Mesendoderm (in vitro differentiated cells): ENCODE measurements at regions not wholly inside any gene's neighbourhood (a gene's known extent, or its start where the extent isn't known, plus 50 kb on each side); places are given as distances from the start of the nearest gene placed in this dataset.
A peak's percentile ranks its signal among the peaks of the same experiment; 100 is the strongest.

Source experiments
- DNase-seq: peaks from one replicate; pipeline ENCODE4 v3.0.0; 2013
- H2AK5ac ChIP-seq: 2 replicates; pipeline ENCODE4 v1.6.1; 2013; ENCODE audit warnings: low read length, inconsistent platforms
- H2BK120ac ChIP-seq: 2 replicates; pipeline ENCODE4 v1.6.1; 2013; ENCODE audit warnings: low read depth, mild to moderate bottlenecking, low read length, moderate library complexity, mixed read lengths
- H2BK15ac ChIP-seq: replicated peaks from 2 replicates; pipeline ENCODE4 v1.6.1; 2013; ENCODE audit warnings: low read depth, mild to moderate bottlenecking, moderate library complexity
- H2BK5ac ChIP-seq: 2 replicates; pipeline ENCODE4 v1.6.1; 2013; ENCODE audit warnings: low read length, inconsistent platforms
- H3K18ac ChIP-seq: 2 replicates; pipeline ENCODE4 v1.6.1; 2013; ENCODE audit warnings: mild to moderate bottlenecking, low read length, mixed read lengths
- H3K23ac ChIP-seq: one replicate; pipeline ENCODE4 v1.6.1; 2013; ENCODE audit warnings: low read length
- H3K27ac ChIP-seq: 2 replicates; pipeline ENCODE4 v1.5.1; 2013; ENCODE audit warnings: low read depth, mild to moderate bottlenecking, inconsistent platforms, low read length, moderate library complexity
- H3K27me3 ChIP-seq: 2 replicates; pipeline ENCODE4 v1.6.1; 2013; ENCODE audit warnings: low read length, control low read depth, mild to moderate bottlenecking, inconsistent platforms; ENCODE audit not compliant: insufficient read depth, poor library complexity
- H3K36me3 ChIP-seq: 2 replicates; pipeline ENCODE4 v1.6.1; 2013; ENCODE audit warnings: low read length, inconsistent platforms; ENCODE audit not compliant: control insufficient read depth, insufficient read depth
- H3K4ac ChIP-seq: one replicate; pipeline ENCODE4 v1.6.1; 2013; ENCODE audit warnings: low read depth, mild to moderate bottlenecking, low read length, moderate library complexity
- H3K4me1 ChIP-seq: 2 replicates; pipeline ENCODE4 v1.6.1; 2013; ENCODE audit warnings: low read depth, low read length, inconsistent platforms; ENCODE audit not compliant: control insufficient read depth
- H3K4me2 ChIP-seq: 2 replicates; pipeline ENCODE4 v1.6.1; 2013; ENCODE audit warnings: low read length
- H3K4me3 ChIP-seq: 2 replicates; pipeline ENCODE4 v1.5.1; 2013; ENCODE audit warnings: mild to moderate bottlenecking, low read length
- H3K56ac ChIP-seq: one replicate; pipeline ENCODE4 v1.6.1; 2013; ENCODE audit warnings: low read length
- H3K79me1 ChIP-seq: 2 replicates; pipeline ENCODE4 v1.6.1; 2013; ENCODE audit warnings: low read length, inconsistent platforms
- H3K79me2 ChIP-seq: 2 replicates; pipeline ENCODE4 v1.6.1; 2013; ENCODE audit warnings: mild to moderate bottlenecking, low read length; ENCODE audit not compliant: control insufficient read depth, insufficient read depth
- H3K9ac ChIP-seq: 2 replicates; pipeline ENCODE4 v1.6.1; 2013; ENCODE audit warnings: low read length, inconsistent platforms
- H4K5ac ChIP-seq: one replicate; pipeline ENCODE4 v1.6.1; 2013; ENCODE audit warnings: low read length
- H4K8ac ChIP-seq: one replicate; pipeline ENCODE4 v1.6.1; 2013; ENCODE audit warnings: low read depth, mild to moderate bottlenecking, control low read depth, low read length, moderate library complexity
- whole genome bisulfite sequencing: extraction: QIAGEN DNeasy Blood & Tissue Kit; methylation state at CpG from one replicate; pipeline ENCODE4 v1.1.7; 2013; ENCODE audit warnings: low lambda C conversion rate, missing lambda C conversion rate; ENCODE audit not compliant: insufficient coverage; ENCODE audit errors: extremely low coverage; 5-methylcytosine and 5-hydroxymethylcytosine counted together

DNA sequence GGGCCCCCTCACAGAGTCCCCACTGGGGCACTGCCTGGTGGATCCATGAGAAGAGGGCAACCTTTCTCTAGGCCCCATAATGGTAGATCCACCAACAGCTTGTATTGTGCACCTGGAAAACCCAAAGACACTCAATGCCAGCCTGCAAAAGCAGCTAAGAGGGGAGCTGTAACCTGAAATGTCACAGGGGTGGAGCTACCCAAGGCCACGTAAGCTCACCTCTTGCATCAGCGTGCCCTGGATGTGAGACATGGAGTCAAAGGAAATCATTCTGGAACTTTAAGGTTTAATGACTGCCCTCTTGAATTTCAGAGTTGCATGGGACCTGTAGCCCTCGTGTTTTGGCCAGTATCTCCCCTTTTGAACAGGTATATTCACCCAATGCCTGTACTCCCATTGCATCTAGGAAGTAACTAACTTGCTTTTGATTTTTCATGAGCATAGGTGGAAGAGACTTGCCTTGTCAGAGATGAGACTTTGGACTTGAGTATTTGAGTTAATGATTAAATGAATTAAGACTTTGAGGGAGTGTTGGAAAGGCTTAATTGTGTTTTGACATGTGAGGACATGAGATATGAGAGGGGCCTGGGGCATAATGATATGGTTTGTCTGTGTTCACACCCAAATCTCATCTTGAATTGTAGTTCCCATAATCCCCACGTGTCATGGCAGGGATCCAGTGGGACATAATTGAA is 900.9 kb upstream of the ROBO1 start:
- Histone ChIP-seq H3K4ac (no peak overlapping the region), H2AK5ac (no peak overlapping the region), H3K56ac (no peak overlapping the region), H3K4me1 (no peaks in the 10 kb centered on the region), H3K18ac (no peak overlapping the region), H3K79me2 (no peaks in the 10 kb centered on the region), H3K9ac (no peak overlapping the region), H2BK120ac (no peak overlapping the region), H3K27me3 (no peaks in the 10 kb centered on the region), H3K4me2 (no peak overlapping the region), H3K23ac (no peak overlapping the region), H4K5ac (no peak overlapping the region), H3K79me1 (no peaks in the 10 kb centered on the region), H2BK15ac (no peak overlapping the region), H4K8ac (no peak overlapping the region), H3K27ac (no peak overlapping the region), H3K4me3 (no peak overlapping the region), H2BK5ac (no peak overlapping the region), H3K36me3 (no peaks in the 10 kb centered on the region)
- no CpG with 5 or more reads among the region's 4 CpGs for WGBS
- no peak for DNase-seq

DNA sequence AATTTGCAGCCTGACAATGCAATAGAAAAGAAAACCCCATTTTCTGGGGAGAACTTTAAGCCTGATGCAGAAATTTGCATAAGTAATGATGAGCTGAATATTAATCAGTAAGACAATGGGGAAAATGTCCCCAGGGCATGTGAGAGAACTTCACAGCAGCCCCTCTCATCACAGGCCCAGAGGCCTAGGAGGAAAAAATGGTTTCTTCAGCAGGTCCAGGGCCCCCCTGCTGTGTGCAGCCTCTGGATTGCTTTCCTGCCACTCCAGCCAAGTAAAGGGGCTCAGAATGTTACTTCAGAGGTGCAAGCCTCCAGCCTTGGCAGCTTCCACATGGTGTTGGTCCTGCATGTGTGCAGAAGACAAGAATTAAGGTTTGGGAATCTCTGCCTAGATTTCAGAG is 900.3 kb upstream of the ROBO1 start:
- H2BK120ac ChIP-seq = no peak overlapping the region
- no peak overlapping the region for H4K8ac ChIP-seq
- H3K79me2 ChIP-seq = no peaks in the 10 kb centered on the region
- H3K27ac ChIP-seq = no peak overlapping the region
- no peaks in the 10 kb centered on the region for H3K27me3 ChIP-seq
- no peaks in the 10 kb centered on the region for H3K36me3 ChIP-seq
- no peak overlapping the region for H4K5ac ChIP-seq
- no peak overlapping the region for H3K9ac ChIP-seq
- no peaks in the 10 kb centered on the region for H3K4me1 ChIP-seq
- no peak overlapping the region for H3K18ac ChIP-seq
- H2AK5ac ChIP-seq = no peak overlapping the region
- peak; percentile 10 for DNase-seq
- H2BK5ac ChIP-seq = no peak overlapping the region
- H3K79me1 ChIP-seq = no peaks in the 10 kb centered on the region
- H3K23ac ChIP-seq = no peak overlapping the region
- no peak overlapping the region for H3K56ac ChIP-seq
- no peak overlapping the region for H3K4ac ChIP-seq
- no peak overlapping the region for H2BK15ac ChIP-seq
- H3K4me2 ChIP-seq = no peak overlapping the region
- no peak overlapping the region for H3K4me3 ChIP-seq

- no peak overlapping the region for H2AK5ac ChIP-seq
- no peak for DNase-seq
- H3K18ac ChIP-seq = no peak overlapping the region
- no peak overlapping the region for H3K9ac ChIP-seq
- no peak overlapping the region for H4K8ac ChIP-seq
- WGBS = no CpG with 5 or more reads among the region's 3 CpGs
- no peak overlapping the region for H3K4me3 ChIP-seq
- no peak overlapping the region for H3K4ac ChIP-seq
- H4K5ac ChIP-seq = no peak overlapping the region
- H3K4me2 ChIP-seq = no peak overlapping the region
- H3K4me1 ChIP-seq = no peaks in the 10 kb centered on the region
- no peak overlapping the region for H3K23ac ChIP-seq
- no peaks in the 10 kb centered on the region for H3K79me2 ChIP-seq
- no peaks in the 10 kb centered on the region for H3K36me3 ChIP-seq
- no peak overlapping the region for H2BK15ac ChIP-seq
- no peak overlapping the region for H2BK5ac ChIP-seq
- H3K27ac ChIP-seq = no peak overlapping the region
- no peaks in the 10 kb centered on the region for H3K27me3 ChIP-seq
- no peaks in the 10 kb centered on the region for H3K79me1 ChIP-seq
- H3K56ac ChIP-seq = no peak overlapping the region
- H2BK120ac ChIP-seq = no peak overlapping the region
Observed at GRCh38 chr3:80663426-80663825, 895.6 kb upstream of the ROBO1 start.

- Histone ChIP-seq H3K27me3 (no peaks in the 10 kb centered on the region), H3K18ac (no peak overlapping the region), H2AK5ac (no peak overlapping the region), H2BK15ac (no peak overlapping the region), H3K23ac (no peak overlapping the region), H3K4me1 (no peaks in the 10 kb centered on the region), H4K8ac (no peak overlapping the region), H3K79me2 (no peaks in the 10 kb centered on the region), H3K36me3 (no peaks in the 10 kb centered on the region), H3K4me2 (no peak overlapping the region), H4K5ac (no peak overlapping the region), H3K9ac (no peak overlapping the region), H2BK5ac (no peak overlapping the region), H2BK120ac (no peak overlapping the region), H3K4ac (no peak overlapping the region), H3K79me1 (no peaks in the 10 kb centered on the region), H3K56ac (no peak overlapping the region), H3K27ac (no peak overlapping the region), H3K4me3 (no peak overlapping the region)
- WGBS = no CpG with 5 or more reads among the region's 3 CpGs
- DNase-seq = no peak
Observed at GRCh38 chr3:80655216-80655615, 887.4 kb upstream of the ROBO1 start.

GRCh38 chr3:80649170-80649569 is 881.4 kb upstream of the ROBO1 start:
- Histone ChIP-seq H3K27ac (no peak overlapping the region), H3K4me3 (no peak overlapping the region), H3K23ac (no peak overlapping the region), H2BK15ac (no peak overlapping the region), H3K4ac (no peak overlapping the region), H4K5ac (no peak overlapping the region), H3K4me1 (no peaks in the 10 kb centered on the region), H2BK120ac (no peak overlapping the region), H3K4me2 (no peak overlapping the region), H2BK5ac (no peak overlapping the region), H2AK5ac (no peak overlapping the region), H3K18ac (no peak overlapping the region), H4K8ac (no peak overlapping the region), H3K9ac (no peak overlapping the region), H3K27me3 (no peaks in the 10 kb centered on the region), H3K79me2 (no peaks in the 10 kb centered on the region), H3K36me3 (no peaks in the 10 kb centered on the region), H3K56ac (no peak overlapping the region), H3K79me1 (no peaks in the 10 kb centered on the region)
- DNase-seq = no peak

DNA sequence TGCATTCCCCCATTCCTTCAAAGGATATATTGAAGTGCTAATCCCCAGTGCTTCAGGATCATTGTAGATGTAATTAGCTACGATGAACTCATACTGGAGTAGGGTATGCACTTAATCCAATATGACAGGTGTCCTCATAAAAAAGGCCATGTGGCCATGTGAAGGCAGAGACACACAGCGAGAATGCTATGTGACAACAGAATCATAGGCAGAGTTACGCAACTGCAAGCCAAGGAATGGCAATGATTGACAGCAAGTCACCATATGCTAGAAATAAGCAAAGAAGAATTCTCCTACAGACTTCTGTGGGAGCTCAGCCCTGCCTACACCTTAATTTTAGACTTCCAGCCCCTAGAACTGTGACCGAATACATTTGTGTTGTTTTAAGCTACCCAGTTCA is 875.6 kb upstream of the ROBO1 start:
- H3K9ac ChIP-seq = no peak overlapping the region
- no peaks in the 10 kb centered on the region for H3K27me3 ChIP-seq
- WGBS = no CpG with 5 or more reads among the region's 4 CpGs

More for the DNA sequence above, 875.6 kb upstream of the ROBO1 start:
- Histone ChIP-seq H2BK15ac (no peak overlapping the region), H3K4me2 (no peak overlapping the region), H3K4ac (no peak overlapping the region), H2BK5ac (no peak overlapping the region), H3K27ac (no peak overlapping the region), H3K23ac (no peak overlapping the region), H4K8ac (no peak overlapping the region), H4K5ac (no peak overlapping the region), H3K79me2 (no peaks in the 10 kb centered on the region), H3K4me3 (no peak overlapping the region), H3K36me3 (no peaks in the 10 kb centered on the region), H2BK120ac (no peak overlapping the region), H3K56ac (no peak overlapping the region), H2AK5ac (no peak overlapping the region), H3K79me1 (no peaks in the 10 kb centered on the region), H3K4me1 (no peaks in the 10 kb centered on the region), H3K18ac (no peak overlapping the region)
- no peak for DNase-seq
